ENCODE measurements at regions not wholly inside any gene's neighbourhood (a gene's known extent, or its start where the extent isn't known, plus 50 kb on each side); places are given as distances from the start of the nearest gene placed in this dataset.
A peak's percentile ranks its signal among the peaks of the same experiment; 100 is the strongest.

GRCh38 chr20:59437601-59438031 is 137.2 kb downstream of the EDN3 start:
- no peak for DNase-seq

- DNase-seq, result no peak
Measured at GRCh38 chr20:59438201-59438600, 137.8 kb downstream of the EDN3 start.

- no peak for DNase-seq
Measured at GRCh38 chr20:59439243-59439642, 138.8 kb downstream of the EDN3 start.

- no peak for DNase-seq
Measured at GRCh38 chr20:59441306-59441705, 140.9 kb downstream of the EDN3 start.

GRCh38 chr20:59441860-59442810 is 141.7 kb downstream of the EDN3 start:
- no peak for DNase-seq

- DNase-seq, result no peak
Measured at GRCh38 chr20:59443550-59443949, 143.1 kb downstream of the EDN3 start.

GRCh38 chr20:59446376-59446775 is 146.0 kb downstream of the EDN3 start:
- DNase-seq, result no peak

GRCh38 chr20:59448196-59448595 is 147.8 kb downstream of the EDN3 start:
- no peak for DNase-seq

GRCh38 chr20:59448851-59449444 is 148.5 kb downstream of the EDN3 start:
- DNase-seq, result no peak

GRCh38 chr20:59451066-59451630 is 150.7 kb downstream of the EDN3 start:
- no peak for DNase-seq

GRCh38 chr20:59451641-59452040 is 151.2 kb downstream of the EDN3 start:
- DNase-seq, result no peak

- no peak for DNase-seq
Measured at GRCh38 chr20:59452856-59453255, 151.5 kb upstream of the PHACTR3 start.

- DNase-seq, result no peak
Measured at GRCh38 chr20:59453759-59454560, 150.4 kb upstream of the PHACTR3 start.

- peak; percentile 28 for DNase-seq
Measured at GRCh38 chr20:59455402-59456341, 148.7 kb upstream of the PHACTR3 start.

- no peak for DNase-seq
Measured at GRCh38 chr20:59456342-59457279, 147.7 kb upstream of the PHACTR3 start.

- DNase-seq, result no peak
Measured at GRCh38 chr20:59458645-59459044, 145.7 kb upstream of the PHACTR3 start.

GRCh38 chr20:59459586-59459985 is 144.8 kb upstream of the PHACTR3 start:
- DNase-seq, result no peak

- DNase-seq, result no peak
Measured at GRCh38 chr20:59460352-59460751, 144.0 kb upstream of the PHACTR3 start.

- no peak for DNase-seq
Measured at GRCh38 chr20:59461526-59461925, 142.8 kb upstream of the PHACTR3 start.

GRCh38 chr20:59462249-59462648 is 142.1 kb upstream of the PHACTR3 start:
- DNase-seq, result no peak

GRCh38 chr20:59463541-59463940 is 140.8 kb upstream of the PHACTR3 start:
- DNase-seq, result no peak

Measured in NCI-H446 treated with DMSO at 0.1 percent for 48 hours (cell line).